ENCODE measurements at regions not wholly inside any gene's neighbourhood (a gene's known extent, or its start where the extent isn't known, plus 50 kb on each side); places are given as distances from the start of the nearest gene placed in this dataset.
A peak's percentile ranks its signal among the peaks of the same experiment; 100 is the strongest.

DNA sequence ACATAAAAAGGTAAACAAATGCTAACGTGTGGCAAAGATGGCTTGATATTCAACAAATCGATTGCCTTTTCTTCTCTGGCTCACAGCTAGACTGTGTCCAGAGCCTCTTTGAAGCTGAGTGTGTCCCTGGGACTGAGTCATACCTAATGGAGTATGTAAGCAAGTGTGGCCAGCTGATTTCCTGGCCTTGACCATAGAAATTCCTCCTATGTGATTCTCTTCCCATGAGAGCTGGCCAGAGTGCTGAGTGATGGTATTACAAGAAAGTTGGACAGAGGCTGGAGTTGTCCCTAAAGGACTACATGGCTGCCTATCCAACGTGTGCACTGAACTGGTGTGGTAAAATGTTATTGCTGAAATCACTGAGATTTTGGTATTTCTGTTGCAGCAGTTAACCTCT, 320.1 kb upstream of the SLC10A2 start:
- no peak for DNase-seq

DNA sequence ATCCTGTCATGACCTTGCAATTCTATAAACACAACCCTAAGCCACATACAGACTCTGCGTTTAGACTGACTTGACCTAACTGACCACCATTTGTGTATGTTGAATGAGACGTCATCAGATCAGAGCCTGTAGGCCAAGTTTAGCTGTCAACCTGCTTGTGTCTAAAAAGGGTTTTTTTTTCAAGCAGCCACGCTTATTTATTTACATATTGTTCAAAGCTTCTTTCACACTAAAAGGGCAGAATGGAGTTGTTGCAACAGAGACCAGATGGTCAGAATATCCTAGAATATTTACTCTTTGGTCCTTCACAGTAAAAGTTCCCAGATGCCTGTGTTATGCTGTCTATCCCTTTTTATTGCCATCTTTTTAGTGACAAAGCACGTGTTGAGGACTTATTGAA, 307.7 kb upstream of the SLC10A2 start:
- no peak for DNase-seq

DNA sequence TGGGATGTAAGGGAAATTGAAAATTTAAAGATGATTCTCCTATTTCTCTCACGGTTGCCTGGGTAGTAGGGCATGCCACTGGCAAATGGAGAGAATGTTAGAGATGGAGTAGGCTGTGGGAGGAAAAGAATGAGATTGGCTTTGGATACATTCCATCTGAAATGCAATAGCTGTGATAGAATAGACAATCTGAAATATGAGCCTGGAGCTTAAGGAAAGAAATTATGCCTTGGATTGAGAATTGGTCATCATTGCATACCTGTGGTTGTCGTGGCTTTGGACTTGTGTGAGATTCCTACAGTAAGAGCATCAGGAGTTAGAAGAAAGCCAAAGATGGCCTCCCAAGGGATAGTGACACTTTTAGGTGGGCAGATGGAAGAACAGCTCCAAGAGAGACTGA, 305.1 kb upstream of the SLC10A2 start:
- no peak for DNase-seq

DNA sequence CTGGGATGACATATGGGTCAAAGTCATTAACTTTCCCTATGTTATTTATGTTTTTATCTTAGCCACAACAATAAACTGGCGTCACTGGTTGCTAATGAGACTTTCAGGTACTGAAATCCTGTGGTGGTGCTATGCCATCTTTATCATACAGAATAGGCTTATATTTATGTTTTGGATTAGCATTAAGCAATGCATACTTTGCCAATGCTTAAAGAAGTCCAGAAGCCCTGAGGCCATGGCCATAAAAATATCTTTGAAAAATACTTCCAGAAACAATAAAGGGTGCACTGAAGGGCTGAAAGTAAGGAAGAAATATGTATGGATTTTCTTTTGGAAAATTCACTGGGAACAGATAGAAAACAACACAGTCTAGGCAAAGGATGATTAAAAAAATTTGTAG, 304.6 kb upstream of the SLC10A2 start:
- DNase-seq: no peak

DNA sequence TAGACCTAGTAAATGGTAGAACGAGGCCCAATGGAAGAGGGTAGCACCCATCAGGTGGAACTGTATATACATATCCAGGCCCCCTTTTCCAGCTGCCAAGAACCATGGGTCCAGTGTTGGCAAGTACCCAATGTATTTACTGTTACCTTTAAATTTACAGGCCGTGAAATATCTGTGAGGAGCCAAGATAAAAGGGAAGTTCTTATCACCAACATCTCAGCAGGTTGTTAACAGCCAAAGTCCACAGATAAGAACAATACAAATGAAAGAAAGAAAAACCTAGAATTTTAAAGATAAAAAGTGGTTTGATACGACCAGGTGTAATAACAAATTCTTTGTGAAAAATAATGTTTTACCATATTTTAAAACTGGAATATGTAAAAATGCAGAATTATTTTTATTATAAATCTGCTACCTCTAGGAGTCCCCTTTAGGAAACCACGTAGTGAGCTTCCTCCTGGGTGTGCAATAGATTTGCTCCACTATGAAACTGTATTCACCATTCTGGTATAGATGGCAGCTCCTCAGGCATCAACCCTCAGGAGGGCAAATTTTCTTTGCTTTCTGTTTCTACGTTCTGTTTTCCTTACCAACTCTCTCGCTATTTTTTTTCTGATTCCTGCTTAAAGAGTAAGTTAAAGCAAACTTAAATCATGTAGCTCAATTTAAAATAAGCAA, 292.2 kb upstream of the SLC10A2 start:
- no peak for DNase-seq

DNA sequence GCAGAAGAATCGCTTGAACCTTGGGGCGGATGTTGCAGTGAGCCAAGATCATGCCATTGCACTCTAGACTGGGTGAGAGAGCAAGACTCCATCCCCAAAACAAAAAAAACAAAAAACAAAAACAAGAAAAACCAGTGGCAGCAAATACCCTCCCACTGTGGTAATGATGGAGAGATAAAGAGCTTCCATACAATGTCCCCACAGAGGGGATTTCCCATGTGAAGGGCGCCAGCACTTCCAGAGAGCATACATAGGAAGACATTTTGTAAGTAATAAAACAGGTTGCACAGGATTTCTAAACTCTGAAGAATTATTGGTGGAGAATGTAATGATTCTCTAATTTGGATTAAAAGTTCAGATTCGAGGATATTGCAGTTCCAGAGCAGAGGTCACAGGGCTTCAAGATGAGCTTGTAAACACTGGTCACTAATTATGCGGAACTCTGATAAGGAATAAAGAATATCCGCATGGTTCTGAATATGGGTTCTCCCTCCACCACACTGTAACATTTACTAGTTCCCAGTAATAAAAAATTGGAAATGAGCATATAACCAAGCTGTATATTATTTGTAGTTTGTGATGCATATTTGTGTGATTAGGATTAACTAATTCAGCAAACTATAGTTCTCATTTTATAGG, 290.1 kb upstream of the SLC10A2 start:
- DNase-seq: no peak

DNA sequence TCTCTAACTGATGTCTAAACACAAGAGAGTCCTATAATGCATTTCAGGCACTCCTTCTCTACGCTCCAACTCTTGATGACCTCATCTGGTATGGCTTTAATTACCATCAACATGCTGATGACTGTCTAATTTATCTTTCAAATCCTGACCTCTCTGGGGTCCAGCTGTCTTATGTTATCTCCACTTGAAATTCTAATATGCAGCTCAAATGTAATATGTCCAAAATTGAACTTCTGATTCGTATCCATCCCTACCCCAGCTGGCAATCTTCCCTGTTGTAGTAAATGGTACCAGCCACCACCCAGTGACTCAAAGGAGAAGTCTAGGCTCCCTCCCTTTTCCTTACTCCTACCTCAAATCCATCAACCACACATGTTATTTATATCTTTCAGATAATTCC, 288.0 kb upstream of the SLC10A2 start:
- no peak for DNase-seq

DNA sequence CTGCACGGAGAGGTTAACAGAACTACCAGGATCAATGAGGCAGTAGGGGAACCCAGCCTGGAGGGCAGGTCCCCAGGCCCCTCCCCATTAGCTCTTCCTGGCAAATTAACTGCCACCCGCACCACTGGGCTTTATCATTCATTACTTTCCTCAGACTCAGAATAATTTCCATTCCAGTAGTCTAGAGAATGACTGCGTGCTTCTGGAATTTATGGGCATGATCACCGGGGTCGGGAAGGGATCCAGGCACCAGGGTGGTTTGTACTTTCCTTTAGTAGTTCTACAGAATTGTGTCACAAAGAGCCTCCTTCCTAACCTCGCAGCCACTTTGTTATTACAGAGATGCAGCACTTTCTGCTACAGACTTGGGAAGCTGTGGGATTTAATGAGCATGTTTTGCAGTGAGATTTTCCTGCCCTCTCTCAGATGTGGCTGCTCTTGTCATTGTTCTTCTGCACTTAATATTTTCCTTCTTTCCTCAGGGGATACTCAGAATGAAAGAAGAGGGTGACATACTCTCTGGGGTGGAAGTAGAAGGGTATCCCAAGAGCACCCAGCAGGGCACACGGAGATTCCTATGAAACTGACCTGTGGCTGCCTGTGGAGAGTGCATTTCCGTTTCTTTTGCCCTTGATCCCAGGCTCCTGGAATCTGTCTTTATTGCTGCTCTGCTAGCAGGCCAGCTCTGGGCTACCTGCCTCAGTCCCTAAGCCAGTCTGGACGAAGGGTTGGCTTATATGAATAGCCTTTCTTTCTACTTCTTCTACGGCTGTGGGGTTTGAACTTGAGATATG, 285.0 kb upstream of the SLC10A2 start:
- no peak for DNase-seq

DNA sequence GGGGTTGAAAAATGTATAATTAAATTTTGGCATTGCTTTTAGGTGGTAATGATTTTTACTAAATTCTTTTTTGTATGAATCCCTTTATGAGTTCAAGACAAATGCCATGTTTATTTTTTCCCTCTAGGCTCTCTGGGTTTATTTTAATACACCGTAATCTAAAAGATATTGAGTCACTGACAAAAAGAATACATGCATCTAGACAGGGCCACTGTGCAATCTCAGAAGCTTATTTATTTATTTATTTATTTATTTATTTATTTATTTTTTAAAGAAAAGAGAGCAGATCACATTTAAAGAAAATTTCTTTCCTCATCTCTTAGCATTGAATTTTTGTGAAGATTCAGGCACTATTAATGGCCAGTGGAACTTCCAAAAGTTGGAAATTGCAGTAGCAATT, 283.9 kb upstream of the SLC10A2 start:
- DNase-seq: no peak

DNA sequence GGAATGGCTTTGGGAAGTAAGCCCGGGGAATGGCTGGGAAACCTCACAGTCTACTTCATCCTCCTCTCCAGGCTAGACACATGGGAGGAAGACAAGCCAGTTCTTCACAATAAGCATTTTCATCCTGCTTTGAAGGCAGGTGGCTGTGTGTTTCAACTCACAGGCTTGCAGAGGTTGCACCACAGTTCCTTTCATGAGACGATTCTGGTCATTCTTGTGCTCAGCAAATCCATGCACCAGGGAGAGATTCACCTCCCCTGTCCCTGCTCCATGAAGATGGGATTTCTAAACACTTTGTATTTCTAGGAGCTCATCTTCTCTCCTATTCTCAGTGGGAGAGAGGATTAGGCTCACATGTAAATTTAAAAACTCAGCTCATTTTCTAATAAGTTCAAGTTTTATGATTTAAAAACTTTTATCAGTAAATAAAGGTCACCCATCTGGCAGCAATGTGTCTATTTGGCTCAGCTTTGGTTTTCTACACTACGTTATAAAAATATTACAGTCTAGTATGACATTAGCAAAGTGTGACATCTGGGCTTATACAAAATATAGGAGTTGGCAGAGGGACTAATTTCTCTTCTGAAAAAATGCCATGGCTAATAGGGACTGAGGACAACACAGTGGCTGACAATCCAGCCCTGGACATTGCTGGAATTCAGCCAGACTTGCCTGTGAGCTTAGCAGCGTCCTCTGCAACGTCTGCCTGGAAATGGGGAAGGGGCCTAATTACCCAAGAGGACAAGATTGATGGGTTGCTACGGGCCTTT, 283.2 kb upstream of the SLC10A2 start:
- no peak for DNase-seq

DNA sequence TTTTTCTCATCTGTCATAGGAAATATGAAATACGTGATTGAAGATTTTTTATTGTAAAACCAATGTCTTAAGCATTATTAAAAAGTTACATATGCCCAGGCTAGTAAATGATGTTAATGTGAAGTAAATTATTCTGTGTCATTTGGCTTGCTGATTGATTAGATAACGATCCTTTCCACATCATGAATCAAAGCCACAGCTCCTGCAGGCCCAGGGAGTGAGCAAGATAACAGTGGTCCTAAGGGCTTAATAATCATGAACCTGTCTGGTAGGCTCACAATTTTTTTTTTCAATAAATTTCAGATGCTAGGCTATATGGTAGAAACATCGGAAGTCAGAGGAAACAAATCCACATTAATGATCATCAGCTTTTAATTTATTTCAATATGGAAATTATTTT, 269.0 kb upstream of the SLC10A2 start:
- no peak for DNase-seq

DNA sequence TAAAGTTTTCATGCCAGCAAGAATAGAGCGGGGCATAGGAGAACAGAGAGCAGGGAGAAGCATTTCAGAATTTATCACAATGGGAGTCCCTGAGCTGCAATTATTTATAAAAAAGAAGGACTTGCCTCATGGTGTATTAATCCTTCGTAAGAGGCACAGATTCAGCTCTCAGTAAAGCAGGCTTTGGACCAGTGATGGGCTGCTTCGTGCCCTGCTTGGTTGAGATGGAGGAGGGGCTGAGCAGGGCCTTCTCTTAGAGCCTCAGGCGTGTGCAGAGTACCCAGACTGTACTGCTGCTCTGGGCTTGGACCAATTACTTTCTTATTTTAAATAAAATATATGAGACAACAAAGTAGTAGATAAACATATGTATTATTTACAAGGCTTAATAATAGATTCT, 265.7 kb upstream of the SLC10A2 start:
- no peak for DNase-seq

DNA sequence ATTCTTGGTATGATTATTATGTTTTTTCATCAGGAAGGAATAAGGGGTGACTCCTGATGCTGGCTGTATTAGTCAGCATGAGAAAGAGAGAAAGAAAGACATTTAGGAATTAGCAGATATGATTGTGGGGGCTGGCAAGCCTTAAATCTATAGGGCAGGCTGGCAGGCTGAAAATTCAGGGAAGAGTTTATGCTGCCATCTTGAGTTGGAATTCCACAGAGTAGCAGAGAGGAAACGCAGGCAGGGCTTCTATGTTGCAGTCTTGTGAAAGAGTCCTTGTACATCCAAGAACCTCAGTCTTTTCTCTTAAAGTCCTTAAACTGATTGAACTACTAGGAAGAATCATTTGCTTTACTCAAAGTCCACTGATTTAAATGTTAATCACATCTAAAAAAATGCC, 262.7 kb upstream of the SLC10A2 start:
- no peak for DNase-seq

DNA sequence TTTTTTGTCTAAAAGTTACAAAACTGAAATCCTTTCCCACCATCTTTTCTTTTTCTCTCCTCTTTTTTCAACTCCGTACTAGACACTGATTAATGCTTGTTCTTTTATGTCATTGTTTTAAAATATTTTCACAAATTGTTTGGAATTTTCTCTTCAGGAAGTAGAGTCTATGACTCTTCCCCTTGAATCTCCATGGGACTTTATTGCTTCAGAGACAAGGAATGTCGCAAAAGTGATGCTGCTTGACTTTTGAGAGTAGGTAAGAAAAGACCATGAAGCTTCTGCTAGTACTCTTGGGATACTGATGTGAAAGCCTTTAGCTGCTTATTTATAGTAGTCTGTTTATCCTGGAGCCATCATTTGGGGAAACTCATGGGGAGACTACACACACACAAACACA, 260.1 kb upstream of the SLC10A2 start:
- DNase-seq: no peak

DNA sequence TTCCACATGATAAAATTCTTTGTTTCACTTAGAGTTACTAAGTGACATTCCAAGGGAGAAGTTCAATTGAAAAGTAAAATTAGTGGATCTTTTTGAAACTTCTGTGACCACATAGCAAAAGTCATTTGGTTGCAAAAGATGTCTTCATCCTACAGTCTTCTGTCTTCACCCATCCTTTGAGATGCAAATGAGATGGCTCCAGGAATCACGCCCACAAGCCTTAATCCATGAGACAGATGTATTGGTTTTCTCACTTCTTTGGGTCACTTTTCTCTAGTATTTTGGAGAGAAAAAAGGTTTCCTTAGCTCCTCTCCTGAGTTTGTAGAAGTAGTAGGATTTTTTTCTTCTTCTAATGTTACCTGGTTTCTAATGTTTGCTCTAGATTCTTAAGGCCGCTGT, 259.5 kb upstream of the SLC10A2 start:
- DNase-seq: no peak

DNA sequence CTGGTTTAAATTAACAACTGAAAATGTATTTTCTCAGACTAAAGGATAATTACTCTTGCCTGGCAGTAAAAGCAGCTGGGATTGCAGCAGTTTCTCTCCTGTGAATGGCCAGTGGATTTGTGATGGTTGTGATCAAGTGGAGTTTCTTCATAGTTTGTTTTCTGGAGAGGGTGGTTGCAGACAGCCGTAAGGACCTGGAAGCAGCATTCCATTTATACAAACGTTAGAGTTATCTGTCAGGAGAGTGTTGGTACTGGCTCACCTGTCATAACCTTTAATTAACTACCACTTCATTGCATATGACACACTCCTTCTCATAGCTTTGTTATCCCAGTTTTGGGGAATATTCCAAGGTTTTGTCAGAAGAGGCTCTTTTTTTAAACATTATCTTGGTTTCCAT, 258.4 kb upstream of the SLC10A2 start:
- no peak for DNase-seq

DNA sequence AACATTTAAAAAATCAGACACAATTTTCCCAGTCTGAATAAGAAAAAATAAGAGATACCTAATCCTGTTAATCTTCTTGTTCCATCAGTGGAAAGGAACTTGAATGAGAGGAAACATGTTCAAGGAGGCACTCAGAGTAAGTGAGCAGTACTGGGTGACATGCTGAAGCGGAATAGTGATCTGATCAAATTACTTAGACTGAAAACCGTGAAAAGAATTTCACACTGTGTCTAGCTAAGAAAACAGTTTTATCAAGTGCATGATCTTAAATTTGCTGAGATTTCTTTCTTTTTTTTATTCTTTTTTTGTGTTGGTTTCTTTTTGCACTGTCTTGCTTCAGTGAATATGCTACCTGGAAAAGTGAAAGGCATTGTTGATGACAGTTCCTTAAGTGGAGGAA, 249.5 kb upstream of the SLC10A2 start:
- no peak for DNase-seq

DNA sequence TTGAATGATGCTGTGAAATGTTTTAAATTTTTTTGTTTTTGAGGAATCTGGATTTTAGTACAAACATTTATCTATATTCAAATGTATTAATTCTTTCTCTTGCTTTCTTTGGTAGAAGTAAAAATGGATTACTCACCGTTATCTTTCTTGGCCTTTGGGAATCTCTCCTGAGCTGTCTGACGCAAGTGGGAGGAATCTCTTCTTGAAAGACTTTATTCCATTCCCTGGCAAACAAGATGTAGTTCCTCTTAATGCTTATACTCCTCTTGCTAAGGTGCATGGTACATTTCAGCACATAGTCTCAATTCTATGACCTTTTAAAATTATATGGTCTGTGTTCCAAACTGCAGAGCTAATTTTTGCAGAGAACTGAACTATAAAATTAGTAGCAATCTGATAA, 246.2 kb upstream of the SLC10A2 start:
- no peak for DNase-seq

DNA sequence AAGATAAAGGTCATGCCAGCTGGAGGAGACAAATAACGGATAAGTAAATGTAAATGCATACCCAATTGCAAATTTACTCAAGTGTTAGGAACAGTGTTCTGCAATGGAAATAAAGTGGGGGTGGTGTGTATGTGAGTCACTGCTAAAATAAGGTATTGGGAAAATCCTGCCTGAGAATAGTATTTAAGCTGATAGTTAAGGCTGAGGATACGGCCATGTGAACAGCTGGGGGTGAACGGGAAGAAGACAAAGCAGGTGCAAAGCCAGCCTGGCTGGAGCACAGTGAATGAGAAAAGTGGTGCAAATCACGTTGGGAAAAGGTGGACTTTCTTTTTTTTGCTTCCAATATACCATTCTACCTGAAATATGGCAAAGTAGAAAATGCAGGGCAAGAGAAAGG, 242.4 kb upstream of the SLC10A2 start:
- DNase-seq: no peak

DNA sequence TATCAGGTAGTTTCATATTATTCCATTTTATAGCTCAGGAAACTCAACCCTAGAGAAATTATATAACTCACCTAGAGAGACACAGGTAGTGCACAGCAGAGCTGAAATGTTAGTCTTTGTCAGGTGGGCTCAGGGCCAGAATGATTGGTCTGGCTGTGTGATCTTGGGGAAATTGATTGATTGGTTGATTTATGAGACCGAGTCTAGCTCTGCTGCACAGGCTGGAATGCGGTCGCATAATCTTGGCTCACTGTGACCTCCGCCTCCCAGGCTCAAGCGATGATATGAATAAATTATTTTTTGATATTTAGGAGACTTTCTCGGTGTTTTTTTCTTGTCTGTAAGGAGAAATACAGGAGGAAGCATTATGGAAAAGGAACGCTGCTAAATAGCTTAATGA, 239.9 kb upstream of the SLC10A2 start:
- DNase-seq: no peak

DNA sequence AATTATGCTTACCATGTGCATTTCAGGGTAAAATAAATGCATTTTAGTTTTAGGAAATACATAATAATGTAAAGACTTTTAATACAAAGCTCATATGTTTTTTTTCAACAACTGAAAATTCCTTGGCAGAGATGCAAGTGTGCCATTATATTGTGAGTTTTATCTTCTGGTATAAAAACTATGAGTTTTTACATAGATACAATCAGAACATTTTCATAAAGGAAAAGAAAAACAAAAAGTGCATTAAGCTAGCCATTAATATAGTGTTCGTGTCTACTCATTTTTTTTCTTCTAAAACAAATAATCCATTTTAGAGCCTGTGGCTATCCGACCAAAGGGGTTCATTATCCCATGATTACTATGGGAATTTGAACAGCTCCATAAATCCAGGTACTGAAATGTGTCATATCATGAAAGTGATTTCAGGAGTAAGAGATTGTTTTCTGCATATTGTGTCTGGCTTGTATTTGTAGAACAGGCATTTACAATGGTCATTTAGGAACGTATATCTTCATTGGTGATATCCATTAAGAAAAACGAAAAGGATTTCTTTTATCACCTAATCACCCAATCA, 236.9 kb upstream of the SLC10A2 start:
- no peak for DNase-seq

DNA sequence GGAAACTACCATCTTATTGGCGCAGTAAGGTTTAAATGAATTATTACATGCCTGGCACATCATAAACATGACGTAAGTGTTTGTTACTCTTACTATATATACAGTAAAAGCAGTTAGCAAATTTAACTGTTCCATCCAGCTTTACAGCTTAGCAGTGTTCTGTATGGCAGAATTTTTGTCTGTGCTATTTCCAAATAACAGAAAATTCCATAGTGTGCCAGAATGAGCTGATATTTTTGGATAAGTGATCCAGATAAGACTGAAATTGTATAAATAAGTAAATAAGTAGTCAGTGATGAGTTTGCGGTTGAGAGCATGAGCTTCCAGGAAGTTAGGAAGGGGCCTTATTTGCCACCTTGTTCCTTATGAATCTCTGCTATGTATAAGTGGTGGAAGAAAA, 236.5 kb upstream of the SLC10A2 start:
- no peak for DNase-seq

DNA sequence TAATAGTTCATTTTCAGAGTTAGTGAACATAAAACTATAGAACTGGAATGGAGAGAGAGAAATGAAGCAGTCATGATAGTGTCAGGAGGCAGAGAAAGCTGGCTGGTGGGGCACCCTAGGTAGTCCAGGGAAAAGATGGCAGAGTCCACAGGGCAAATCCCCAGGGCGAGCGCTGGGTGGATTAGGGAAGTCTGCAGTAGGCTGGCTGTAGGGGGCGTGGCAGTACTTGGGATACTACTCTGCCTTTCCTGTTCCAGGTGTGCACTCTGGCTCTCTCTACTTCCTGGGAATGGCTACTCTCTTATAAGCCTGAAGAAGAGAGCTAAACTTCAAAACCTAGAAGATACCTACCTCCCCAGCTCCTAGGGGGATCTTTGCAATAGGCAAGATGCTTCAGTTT, 232.9 kb upstream of the SLC10A2 start:
- peak; percentile 23 for DNase-seq
